GM19395 (cell line): ENCODE measurements at regions not wholly inside any gene's neighbourhood (a gene's known extent, or its start where the extent isn't known, plus 50 kb on each side); places are given as distances from the start of the nearest gene placed in this dataset.

Source experiments
- ATAC-seq: cut with Tn5 transposase; IDR thresholded peaks from one replicate; pipeline ENCODE4 v1.9.1; 2021; ENCODE audit warnings: mild to moderate bottlenecking, moderate library complexity; ENCODE audit not compliant: unreplicated experiment

- no peak for ATAC-seq
Measured at GRCh38 chr10:30127120-30127541, 67.7 kb upstream of the JCAD start.

- ATAC-seq, result no peak
Measured at GRCh38 chr10:30125496-30125895, 66.1 kb upstream of the JCAD start.

- no peak for ATAC-seq
Measured at GRCh38 chr10:30124704-30125103, 65.3 kb upstream of the JCAD start.

- ATAC-seq, result no peak
Measured at GRCh38 chr10:30121401-30121800, 62.0 kb upstream of the JCAD start.

GRCh38 chr10:30118590-30118989 lies 59.2 kb upstream of the JCAD start:
- no peak for ATAC-seq

GRCh38 chr10:30117812-30118501 lies 58.6 kb upstream of the JCAD start:
- no peak for ATAC-seq

- no peak for ATAC-seq
Measured at GRCh38 chr10:30116041-30116491, 56.7 kb upstream of the JCAD start.

- ATAC-seq, result no peak
Measured at GRCh38 chr10:30115626-30115940, 56.2 kb upstream of the JCAD start.

- no peak for ATAC-seq
Measured at GRCh38 chr10:30114881-30115625, 55.7 kb upstream of the JCAD start.

- no peak for ATAC-seq
Measured at GRCh38 chr10:30114401-30114800, 55.0 kb upstream of the JCAD start.

- ATAC-seq, result no peak
Measured at GRCh38 chr10:30111340-30112022, 52.1 kb upstream of the JCAD start.
